Right lobe of liver (tissue), 4 donors: ENCODE measurements at regions not wholly inside any gene's neighbourhood (a gene's known extent, or its start where the extent isn't known, plus 50 kb on each side); places are given as distances from the start of the nearest gene placed in this dataset.

Source experiments
- POLR2A ChIP-seq: fragments of 450-650 bp; IDR thresholded peaks from one replicate; pipeline ENCODE4 v1.6.1; 2017; ENCODE audit warnings: antibody characterized with exemption, mild to moderate bottlenecking
- TF ChIP-seq, protein P1 (sequence below), 4 donors: fragments of 200-600 bp in 3 of 4; fragments of 450-650 bp in 1 of 4; IDR thresholded peaks; one replicate each; pipeline versions ENCODE4 v1.5.1 to v1.8.0; 2016 to 2022; ENCODE audit warnings: antibody characterized with exemption in 4 of 4, mild to moderate bottlenecking in 2 of 4
- donor health status: DM: no; HTN: no; CAD: no.
- donor health status: DM: no; HTN: no; CAD: no.
- donor health status: DM: no; HTN: yes; CAD: no.

DNA sequence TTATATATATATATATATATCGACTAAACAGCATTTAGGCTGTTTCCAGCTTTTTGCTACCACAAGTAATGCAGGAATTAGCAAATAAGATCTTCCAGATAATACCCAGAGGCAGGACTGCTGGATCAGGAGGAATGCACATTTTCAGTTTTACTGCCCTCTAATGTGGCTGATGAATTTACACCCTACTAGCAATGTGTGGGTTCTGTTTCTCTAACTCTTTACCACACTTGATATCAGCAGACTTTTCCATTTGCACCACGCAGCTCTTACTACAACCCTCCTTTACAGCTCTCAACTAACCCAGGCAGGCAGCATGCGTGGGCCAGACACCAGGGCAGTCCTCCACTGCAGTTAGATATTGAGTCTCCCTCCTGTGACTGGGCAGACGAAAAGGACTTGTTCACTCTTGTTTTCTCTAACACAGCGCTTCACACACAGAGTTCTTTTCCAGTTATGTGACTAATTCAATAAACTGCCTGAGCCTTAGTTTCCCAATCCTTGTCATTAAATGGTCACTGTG, 67.7 kb downstream of the IGLL5 start:
- no peak for TF ChIP-seq POLR2A
- TF ChIP-seq, protein P1, sequence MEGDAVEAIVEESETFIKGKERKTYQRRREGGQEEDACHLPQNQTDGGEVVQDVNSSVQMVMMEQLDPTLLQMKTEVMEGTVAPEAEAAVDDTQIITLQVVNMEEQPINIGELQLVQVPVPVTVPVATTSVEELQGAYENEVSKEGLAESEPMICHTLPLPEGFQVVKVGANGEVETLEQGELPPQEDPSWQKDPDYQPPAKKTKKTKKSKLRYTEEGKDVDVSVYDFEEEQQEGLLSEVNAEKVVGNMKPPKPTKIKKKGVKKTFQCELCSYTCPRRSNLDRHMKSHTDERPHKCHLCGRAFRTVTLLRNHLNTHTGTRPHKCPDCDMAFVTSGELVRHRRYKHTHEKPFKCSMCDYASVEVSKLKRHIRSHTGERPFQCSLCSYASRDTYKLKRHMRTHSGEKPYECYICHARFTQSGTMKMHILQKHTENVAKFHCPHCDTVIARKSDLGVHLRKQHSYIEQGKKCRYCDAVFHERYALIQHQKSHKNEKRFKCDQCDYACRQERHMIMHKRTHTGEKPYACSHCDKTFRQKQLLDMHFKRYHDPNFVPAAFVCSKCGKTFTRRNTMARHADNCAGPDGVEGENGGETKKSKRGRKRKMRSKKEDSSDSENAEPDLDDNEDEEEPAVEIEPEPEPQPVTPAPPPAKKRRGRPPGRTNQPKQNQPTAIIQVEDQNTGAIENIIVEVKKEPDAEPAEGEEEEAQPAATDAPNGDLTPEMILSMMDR (IDR thresholded peaks at IDR 0.05), result no peak
